ENCODE measurements at regions not wholly inside any gene's neighbourhood (a gene's known extent, or its start where the extent isn't known, plus 50 kb on each side); places are given as distances from the start of the nearest gene placed in this dataset.

- TF ChIP-seq CTCF (IDR thresholded peaks at IDR 0.05): no peak
- ATAC-seq (ENCODE audit: low FRiP score) (no peak), DNase-seq (ENCODE audit: low spot score) (no peak)
These were observed 134.9 kb downstream of the RPIA start for GRCh38 chr2:88826399-88826798.

GRCh38 chr2:88827821-88828220, 136.3 kb downstream of the RPIA start:
- no peak for TF ChIP-seq CTCF (IDR thresholded peaks at IDR 0.05)
- ATAC-seq (ENCODE audit: low FRiP score) (peak; percentile 30), DNase-seq (ENCODE audit: low spot score) (no peak)

GRCh38 chr2:88828397-88829137, 137.1 kb downstream of the RPIA start:
- ATAC-seq (ENCODE audit: low FRiP score) (no peak), DNase-seq (ENCODE audit: low spot score) (no peak)
- TF ChIP-seq CTCF (IDR thresholded peaks at IDR 0.05): no peak

- TF ChIP-seq CTCF (IDR thresholded peaks at IDR 0.05): no peak
- ATAC-seq (ENCODE audit: low FRiP score) (no peak), DNase-seq (ENCODE audit: low spot score) (no peak)
These were observed 138.4 kb downstream of the RPIA start for GRCh38 chr2:88829607-88830463.

GRCh38 chr2:88831071-88831791, 139.8 kb downstream of the RPIA start:
- ATAC-seq (ENCODE audit: low FRiP score): no peak
- TF ChIP-seq CTCF (IDR thresholded peaks at IDR 0.05): no peak
- no peak for DNase-seq (ENCODE audit: low spot score)

- ATAC-seq (ENCODE audit: low FRiP score) (no peak), DNase-seq (ENCODE audit: low spot score) (no peak)
- TF ChIP-seq CTCF (IDR thresholded peaks at IDR 0.05): no peak
These were observed 140.3 kb downstream of the RPIA start for GRCh38 chr2:88831792-88832248.

Measured in omental fat pad (tissue), 3 donors.